Hematopoietic multipotent progenitor cell treated with erythropoietin and hydrocortisone succinate and interleukin-3 and kit ligand, for 4 days (in vitro differentiated cells): ENCODE measurements at regions not wholly inside any gene's neighbourhood (a gene's known extent, or its start where the extent isn't known, plus 50 kb on each side); places are given as distances from the start of the nearest gene placed in this dataset.
"Not testable (repeated sequence)": the region's sequence is repeated elsewhere in the genome, so short reads cannot be mapped to it uniquely, and the experiment has no call there.

ENCODE experiments used
- DNase-seq: peaks from one replicate; pipeline ENCODE4 v3.0.0-alpha.2; 2015

DNA sequence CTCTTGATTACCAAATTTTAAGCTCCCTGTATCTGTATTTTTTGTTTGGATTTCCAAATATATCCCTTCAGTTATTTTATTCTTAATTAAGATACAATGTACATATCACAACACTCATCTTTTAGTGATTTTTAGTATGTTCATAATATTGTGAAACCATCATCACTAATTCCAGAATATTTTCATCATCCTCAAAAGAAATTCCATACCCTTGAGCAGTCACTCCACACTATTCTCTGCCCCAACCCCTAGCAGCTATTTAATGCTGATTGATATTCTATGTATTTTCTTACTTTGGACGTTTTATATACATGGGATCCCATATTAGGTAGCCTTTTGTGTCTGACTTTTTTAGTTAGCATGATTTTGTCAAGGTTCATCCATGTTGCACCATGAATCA, 127.4 kb upstream of the SLC8A1 start:
- no peak for DNase-seq

DNA sequence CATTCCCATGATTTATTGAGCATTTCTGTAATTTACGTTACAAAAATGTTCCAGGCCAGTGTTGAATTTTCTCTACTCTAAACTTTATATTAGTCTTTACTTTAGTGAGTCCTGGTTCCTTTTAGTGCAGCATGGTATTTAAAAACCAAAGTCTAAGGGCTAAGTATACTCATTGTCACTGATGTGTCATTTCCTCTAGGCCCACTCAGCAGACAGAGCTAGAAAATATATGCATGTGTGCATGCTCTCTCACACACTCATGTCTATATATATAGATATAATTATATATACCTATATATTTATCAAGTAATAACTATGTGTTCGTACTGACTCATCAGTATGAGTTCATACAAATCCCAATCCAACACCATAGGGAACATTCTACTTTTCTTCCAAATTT, 132.5 kb upstream of the SLC8A1 start:
- no peak for DNase-seq

DNA sequence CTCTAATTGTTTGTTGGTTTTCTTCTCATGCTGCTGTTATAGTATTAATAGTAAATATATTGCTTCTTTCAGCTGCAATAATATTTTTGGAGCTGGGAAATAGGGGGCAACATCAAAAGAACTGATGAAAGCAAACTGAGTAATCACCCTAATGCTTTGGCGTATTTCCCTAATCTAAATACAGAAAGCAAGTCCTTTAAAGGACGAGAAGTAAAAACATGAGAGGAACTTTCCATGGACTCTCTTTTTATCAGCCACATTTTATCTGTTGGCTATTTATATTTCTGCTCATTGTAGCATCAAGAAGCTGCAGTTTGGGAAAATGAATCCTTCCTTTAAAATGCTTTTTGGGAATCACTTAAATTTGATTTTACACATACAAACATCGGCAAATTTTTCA, 139.9 kb upstream of the SLC8A1 start:
- no peak for DNase-seq

DNA sequence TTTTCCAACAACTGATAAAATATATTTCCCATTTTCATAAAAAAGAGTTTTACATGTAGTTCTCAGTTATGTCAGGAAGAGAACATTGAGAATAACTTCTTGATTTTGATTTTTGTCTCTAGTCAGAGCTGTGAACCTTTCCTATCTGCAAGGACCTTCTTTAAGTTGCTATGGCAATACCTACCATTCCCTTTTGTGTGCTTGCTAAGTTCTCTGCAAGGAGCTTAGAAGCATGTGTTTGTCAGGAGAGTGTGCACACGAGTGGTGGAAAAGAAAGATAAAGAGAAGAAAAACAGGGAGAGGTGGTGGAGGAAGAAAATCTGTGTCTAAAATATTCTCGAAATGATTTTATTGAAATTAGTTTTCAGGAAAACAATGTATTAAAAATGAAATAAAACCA, 140.3 kb upstream of the SLC8A1 start:
- no peak for DNase-seq

DNA sequence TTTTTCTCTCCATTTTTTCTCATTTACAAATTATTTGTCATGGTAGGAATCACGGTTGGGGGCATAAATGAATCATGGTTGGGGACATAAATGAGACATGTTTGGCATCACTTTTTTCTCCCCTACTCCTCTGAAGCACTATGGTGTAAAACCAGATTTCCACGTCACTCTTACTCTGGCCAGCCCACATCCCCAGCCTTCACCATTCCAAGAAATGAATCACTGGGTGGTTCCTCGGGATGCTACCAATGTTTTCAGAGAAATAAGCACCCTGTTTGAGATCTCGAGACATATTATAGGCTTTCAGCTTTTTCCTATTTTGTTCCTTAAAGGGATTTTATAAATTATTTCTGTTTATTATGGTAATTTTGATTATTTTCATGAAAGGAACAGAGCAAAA, 155.0 kb upstream of the SLC8A1 start:
- DNase-seq: no peak

DNA sequence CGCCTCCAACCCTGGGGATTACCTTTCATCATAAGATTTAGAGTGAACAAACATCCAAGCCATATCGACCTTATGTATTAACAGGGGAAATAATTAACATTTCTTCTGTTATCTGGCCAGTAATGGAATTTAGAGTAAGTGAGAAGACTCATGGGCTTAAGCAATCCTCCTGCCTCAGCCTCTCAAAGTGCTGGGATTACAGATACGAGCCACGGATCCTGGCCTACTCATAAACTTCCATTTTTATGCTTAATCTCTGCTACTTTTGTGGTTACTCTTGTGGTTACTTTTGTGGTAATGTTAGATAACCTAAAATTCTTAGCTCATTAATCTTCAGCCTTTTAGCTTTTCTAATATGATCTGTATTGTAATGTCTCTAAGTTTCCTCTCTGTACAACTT, 159.3 kb upstream of the SLC8A1 start:
- no peak for DNase-seq

DNA sequence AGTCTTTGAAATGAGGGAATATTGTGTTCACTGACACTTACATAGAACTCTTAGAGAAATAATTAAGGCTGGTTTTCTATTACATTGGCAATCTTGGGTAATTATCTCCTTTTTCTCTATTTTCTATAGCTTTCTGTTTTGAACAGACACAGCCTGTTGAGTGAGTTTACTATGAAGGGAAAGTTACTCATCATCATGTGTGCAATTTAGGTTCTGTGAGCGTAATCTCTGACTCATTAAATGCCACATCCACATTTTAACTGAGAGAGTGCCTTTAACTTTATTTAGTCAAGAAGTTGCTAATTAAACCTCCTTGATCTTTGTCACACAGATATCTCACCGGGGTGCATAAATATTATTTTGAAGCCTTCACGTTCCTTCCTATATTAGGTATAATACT, 174.0 kb upstream of the SLC8A1 start:
- no peak for DNase-seq

DNA sequence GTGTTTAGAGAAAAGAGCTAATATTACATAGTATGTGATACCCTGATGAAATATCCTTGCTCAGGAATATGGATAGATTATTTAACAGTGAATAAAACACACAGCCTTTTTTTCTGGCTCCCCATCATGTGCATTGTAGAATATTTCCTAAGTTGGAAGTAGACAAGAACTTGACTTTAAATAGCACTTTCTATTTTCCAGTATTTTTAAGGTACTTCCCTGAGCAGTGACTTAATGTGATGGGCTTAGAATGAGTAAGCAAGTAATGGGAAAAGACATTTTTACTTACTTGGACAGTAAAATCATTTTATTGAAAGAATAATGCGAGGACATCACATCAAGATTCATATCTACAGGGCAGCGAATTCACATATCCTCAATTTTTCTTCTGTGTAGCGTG, 176.7 kb upstream of the SLC8A1 start:
- DNase-seq: no peak

DNA sequence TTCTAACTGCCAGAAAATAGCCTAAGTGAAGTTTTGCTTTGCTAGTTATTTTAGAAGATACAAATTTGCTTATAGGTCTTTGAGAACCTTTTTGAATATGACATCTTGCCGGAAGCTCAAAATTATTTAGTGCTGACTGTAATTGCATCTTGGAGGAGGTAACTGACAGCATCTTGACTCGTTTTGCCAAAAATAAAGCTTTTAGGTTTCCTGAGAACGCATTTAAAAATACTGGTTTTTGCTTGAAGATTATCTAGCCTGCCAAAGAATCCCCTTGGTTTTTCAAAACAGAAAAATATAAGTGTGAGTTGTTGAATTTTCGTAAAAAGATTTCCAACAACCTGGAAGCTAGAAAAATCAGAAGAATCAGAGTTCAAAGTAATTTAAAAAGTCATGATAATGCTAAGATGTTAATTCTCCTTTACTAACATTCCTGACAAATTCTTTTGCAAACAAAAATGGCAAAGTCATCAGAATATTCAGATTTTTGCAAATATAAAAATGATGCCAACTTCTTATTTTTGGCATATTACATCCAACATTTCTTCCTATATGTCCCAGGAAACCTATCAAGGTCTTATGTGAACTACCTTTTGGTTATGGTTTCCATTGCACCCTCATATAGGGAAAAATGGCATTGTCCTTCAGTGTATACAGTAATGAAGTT, 178.0 kb upstream of the SLC8A1 start:
- no peak for DNase-seq

DNA sequence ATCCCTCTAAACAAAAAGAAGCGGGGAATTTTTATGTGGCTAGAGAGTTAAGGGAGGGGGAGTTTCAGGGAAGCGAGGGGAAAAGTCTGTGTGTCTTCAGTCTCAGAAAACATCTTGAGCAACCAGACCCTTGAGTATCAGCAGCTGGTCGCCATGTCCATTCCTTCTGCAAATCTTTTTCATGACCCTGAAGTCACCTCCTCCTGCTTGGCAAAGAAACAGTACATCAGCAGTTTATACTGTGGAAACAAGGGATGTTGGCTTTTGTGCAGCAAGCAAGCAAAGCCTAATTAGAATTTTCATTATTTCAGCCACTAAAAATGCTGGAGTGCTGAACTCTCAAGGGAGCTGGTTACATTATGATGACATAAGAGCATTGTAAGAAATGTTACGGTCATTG, 187.4 kb upstream of the SLC8A1 start:
- no peak for DNase-seq

DNA sequence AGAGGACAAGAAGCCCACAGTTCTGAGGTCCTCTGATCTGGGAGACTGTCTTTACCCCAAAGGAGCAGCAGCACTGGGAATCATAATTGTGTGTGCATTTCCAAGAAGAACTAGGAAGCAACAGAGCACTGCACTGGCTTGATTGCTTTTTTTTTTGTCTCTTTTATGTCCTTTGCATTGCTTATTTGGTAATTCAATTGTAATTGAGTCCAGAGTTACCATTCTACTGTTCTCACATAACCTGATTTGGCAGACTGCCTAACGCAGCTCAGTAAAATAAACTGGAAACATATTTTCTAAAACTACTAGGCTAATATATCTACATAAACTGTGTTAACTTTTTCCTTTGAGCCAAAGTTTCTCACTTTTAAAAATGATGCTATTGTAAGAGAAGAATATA, 190.3 kb upstream of the SLC8A1 start:
- DNase-seq: no peak

DNA sequence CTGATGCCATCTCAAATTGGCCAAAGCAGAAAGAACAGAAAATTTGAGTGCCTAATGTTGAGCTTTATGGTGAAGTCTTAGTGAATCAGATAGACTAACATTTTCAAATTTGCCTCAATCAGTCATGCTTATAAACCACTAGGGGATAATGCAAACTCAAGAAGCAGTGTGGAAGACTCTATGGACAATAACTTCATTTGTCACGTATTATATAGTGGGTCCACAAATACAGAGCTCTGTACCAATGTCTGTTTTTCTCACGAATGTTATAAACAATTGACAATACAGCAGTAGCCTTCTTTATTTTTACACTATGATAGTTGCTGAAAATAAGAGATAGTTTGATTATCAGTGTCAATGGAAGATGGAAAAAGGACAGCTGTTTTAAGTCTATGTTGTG, 190.8 kb upstream of the SLC8A1 start:
- DNase-seq: no peak

DNA sequence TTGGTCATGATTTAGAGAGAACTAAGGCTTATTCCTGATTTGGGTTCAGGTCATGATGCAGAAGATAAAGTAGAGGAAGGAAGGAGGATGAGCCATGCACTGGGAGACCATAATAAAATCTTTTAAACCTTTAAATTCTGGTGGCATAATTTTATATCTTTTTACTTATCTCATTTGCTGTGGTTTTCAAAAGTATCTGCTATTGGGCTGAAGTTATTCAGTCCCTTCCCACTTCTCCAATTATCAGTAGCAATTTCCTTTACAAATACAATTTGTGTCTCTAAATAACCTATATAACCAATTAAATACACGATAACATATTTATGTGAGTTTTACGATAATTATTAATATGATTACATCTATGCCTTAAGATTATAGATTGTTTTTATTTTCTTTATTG, 194.8 kb upstream of the SLC8A1 start:
- DNase-seq: no peak

DNA sequence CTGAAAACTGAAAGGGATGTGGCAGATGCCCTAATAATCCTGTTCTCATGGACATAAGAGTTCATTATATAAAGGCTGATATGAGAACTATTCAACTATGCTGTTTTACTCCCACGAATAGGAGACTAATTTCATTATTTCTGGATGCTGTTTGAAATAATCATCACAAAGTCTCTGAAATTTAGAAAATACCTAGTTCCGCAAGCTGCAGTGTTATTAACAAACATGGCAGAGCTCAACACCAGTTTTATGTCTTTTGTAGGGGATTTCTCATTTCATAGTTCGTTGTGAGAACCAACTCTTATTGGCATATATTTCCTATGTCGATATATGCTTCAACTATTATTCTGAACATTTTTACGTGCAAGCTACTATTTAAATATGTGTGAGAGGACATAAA, 200.3 kb upstream of the SLC8A1 start:
- DNase-seq: no peak

DNA sequence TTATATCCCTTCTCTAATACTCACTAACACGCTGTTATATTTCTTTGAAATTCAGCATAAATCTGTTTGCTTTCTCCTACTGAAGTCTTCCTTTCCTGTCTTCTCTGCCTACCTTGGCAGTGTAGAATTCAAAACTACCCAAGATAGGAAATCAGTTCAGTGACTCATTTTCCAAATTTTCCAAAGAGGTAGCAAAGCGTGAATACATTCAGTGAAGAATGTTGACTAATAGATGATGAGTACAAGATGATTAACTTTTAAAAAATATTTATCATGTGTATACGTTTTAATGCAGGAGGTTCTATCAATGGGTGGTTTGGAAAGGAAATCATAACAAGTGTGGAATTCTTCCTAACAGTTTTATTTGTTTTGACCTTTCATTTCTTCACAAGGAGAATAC, 201.9 kb upstream of the SLC8A1 start:
- no peak for DNase-seq

DNA sequence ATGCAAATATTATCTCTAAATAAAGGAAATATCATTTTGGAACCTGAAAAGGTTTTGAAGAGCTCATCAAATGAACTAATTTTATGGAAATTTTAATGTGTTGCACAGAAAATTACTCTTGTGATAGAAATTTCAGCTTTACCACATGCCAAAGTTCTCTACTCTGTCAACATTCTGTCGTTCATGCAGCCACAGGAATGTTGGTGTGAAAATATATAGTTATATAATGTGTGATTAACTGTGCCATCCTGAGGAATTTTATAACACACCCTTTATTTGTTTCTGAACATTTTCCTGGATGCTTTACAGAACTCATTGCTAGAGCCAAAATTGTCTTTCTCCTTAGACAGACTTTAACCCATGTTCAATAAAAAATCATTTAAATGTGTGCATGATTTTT, 202.5 kb upstream of the SLC8A1 start:
- DNase-seq: no peak

DNA sequence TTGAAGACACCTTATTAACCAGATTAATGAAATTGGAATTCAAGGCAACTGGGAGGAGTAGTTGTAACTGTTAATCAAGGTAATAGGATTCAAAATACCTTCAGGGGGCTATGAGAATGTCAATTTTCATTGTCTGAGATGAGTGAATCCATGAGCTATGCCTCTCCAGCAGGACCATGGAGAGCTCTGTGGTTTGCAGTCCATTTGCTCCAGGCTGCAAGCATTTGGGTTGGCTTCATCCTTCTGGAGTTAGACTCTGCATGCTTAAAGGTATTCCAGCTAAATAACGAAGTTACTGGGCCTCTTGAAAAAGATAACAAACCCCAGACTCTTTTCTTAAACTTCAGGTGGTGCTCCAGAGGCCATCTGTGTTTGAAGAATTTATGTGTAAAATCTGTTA, 207.1 kb upstream of the SLC8A1 start:
- peak; percentile 13 for DNase-seq

DNA sequence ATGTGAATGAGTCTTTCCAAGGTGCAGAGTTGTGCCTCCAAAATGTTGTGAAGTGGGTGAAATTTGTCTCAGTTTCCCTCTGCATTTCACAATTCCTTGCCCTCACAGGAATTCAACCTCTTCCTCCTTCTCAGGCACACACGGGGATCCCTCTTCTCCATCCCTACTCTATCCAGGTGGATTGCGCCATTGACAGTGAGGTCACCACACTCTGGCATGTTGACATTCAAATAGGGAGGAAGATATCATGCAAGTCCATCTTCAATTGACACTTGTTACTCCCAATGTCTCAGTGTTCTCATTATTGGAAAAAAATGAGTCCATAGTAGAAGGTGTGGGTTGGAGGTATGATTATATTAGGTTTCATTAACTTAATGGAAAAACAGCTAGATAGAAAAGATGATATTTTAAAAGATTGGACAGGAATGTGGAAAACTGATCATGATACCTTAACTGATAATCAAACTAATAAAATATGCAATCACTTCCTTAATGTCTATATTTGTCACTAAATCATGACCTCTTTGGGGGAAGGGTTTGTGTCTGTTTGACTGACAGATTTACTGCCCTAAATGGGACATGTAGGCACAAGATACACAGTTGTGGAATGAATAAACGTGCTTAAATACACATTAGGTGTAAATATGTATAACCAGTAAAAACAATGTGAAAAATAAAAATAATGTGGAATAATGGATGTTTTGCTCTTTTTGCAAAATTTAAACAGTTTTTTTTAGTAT, 213.8 kb upstream of the SLC8A1 start:
- no peak for DNase-seq

DNA sequence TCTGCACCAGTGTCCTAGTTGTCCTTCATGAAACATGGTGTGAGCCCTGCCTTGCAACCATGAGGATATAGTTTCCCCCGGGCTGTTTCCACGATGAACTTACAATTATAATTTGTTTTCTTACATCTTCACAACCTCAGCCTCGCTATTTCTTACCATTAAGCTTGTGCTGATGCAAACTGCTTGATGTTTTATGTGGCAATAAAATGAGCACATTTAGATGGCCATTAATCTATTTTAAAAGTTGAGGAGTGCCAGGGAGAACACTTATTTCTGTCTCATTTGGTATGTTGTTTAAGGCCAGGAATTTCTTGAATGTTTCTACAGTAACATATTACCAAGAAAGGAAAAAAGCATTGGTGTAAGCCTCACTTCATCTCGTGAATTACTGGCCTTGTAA, 214.5 kb upstream of the SLC8A1 start:
- no peak for DNase-seq

DNA sequence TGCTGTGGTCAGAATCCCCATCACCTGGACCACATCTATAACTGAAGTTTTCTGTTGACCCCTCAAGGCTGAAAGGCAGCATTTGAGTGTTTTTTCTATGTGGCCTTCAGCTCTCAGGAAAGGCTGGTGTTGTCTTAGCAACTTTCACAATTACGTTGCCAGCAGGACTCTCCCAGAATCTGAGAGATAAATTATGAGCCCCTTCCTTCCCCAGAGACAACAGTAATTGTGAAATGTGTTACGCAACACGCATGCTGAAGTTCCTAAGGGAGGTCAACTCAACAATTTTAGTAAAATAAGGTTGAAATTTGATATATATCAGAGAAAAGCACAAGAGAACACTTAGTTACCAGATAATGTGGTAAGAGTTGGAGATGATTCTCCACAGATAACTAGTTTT, 216.5 kb upstream of the SLC8A1 start:
- DNase-seq: peak; percentile 79

DNA sequence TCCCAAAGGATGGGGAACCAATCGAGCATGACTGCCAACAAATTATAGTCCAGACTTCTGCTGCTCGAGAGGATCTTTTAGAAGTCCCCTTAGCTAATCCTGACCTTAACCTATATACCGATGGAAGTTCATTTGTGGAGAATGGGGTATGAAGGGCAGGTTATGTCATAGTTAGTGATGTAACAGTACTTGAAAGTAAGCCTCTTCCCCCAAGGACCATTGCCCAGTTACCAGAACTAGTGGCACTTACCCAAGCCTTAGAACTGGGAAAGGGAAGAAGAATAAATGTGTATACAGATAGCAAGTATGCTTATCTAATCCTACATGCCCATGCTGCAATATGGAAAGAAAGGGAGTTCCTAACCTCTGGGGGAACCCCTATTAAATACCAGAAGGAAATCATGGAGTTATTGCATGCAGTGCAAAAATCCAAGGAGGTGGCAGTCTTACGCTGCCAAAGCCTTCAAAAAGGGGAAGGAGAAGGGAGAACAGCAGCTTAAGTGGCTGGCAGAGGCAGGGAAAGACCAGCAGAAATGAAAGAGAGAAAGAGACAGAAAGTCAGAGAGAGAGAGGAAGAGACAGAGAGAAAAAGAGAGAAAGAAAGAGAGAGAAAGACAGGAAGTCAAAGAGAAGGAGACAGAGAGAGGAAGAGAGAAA, 224.4 kb upstream of the SLC8A1 start:
- DNase-seq: not testable (repeated sequence)

DNA sequence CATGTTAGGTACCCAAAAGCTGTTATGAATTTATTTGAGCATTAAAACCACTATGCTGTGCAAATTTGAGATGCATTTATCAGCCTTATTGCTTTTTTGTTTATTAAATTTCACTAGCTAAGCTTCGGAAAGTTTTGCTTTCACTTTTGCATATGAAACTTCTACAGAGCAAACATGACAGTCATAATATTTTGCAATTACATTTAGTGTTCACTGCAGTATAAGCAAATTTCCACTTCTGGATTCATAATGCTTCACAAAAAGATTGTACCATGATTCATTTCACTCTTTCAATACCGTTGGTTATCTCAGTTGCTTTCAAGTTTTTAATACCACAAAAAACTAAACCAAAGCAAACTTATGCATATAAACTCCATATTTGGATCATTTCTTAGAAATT, 228.7 kb upstream of the SLC8A1 start:
- DNase-seq: peak; percentile 38

DNA sequence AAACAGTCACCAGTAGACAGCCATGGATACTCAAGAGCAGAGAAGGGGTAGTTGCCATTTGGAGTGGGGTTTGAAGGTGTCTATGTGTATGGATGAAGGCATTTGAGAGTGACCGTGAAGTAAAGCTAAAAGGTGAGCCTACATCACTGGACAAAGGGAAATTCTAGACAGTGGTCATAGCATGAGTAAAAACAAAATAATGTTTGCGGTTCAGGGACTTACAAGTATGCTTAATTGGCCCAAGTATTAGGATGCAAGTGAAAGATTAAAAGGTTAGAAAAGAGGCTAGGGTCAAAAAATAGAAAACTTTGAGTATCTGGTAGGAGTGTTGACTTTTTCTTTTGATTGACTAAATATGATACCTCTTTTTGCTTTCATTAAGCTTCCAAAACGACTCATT, 238.1 kb upstream of the SLC8A1 start:
- DNase-seq: no peak

DNA sequence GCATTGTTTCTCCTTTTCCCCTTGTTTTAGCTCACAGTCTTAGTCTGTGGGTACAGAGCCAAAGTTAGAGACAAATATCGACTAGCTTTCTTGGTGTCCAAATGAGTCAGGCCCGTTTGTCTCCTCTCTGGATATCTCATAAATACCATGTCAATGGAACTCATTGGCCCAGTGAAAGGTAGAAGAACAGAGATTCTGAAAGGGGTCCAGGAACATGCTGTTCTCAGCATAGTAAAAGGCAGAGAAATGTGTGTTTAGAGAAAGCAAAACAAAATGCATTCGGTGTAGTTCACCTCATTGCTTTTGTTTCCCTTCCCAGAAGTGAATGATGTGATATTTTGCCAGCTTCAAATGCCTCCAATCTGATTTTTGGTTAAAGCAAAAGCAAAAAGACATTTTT, 238.6 kb upstream of the SLC8A1 start:
- no peak for DNase-seq
